Ascending aorta (tissue), 2 donors: ENCODE measurements at regions not wholly inside any gene's neighbourhood (a gene's known extent, or its start where the extent isn't known, plus 50 kb on each side); places are given as distances from the start of the nearest gene placed in this dataset.

Source experiments
- DNase-seq, 2 donors: peaks; one replicate each; pipeline ENCODE4 v3.0.0-alpha.2; 2019; ENCODE audit warnings: low spot score in 2 of 2
- H3K27ac ChIP-seq, 2 donors: fragments of 200-600 bp; sonication (generic); one replicate each; pipeline ENCODE4 v1.5.1; 2016 to 2017; ENCODE audit warnings: mild to moderate bottlenecking in 1 of 2
- H3K27me3 ChIP-seq: fragments of 200-600 bp; sonication (generic); one replicate; pipeline ENCODE4 v1.5.1; 2017
- H3K36me3 ChIP-seq, 2 donors: fragments of 200-600 bp; sonication (generic); one replicate each; pipeline ENCODE4 v1.5.1; 2016
- H3K4me1 ChIP-seq, 2 donors: fragments of 200-600 bp; sonication (generic); one replicate each; pipeline ENCODE4 v1.5.1; 2016 to 2017; ENCODE audit warnings: mild to moderate bottlenecking in 1 of 2
- H3K4me3 ChIP-seq, 2 donors: fragments of 200-600 bp; sonication (generic); one replicate each; pipeline ENCODE4 v1.5.1; 2016 to 2017; ENCODE audit warnings: mild to moderate bottlenecking in 1 of 2
- H3K9me3 ChIP-seq, 2 donors: fragments of 200-600 bp; sonication (generic); one replicate each; pipeline ENCODE4 v1.5.1; 2016
- CTCF ChIP-seq, 3 experiments: fragments of 200-600 bp in 2 of 3; fragments of 450-650 bp in 1 of 3; sonication (generic) in 2 of 3; IDR thresholded peaks; one replicate each; pipeline ENCODE4 v1.5.1; 2016 to 2019; ENCODE audit warnings: antibody characterized with exemption in 3 of 3, mild to moderate bottlenecking in 1 of 3, moderate library complexity in 1 of 3
- intact Hi-C: fragments of 100-400 bp; cut with DNase I; formaldehyde crosslinking; loops from one replicate; pipeline ENCODE4 v1.15.1; 2023

GRCh38 chr17:34095106-34095505 lies 160.0 kb upstream of the CCL2 start:
- DNase-seq: no peak
- Histone ChIP-seq H3K27me3 (no peaks in the 10 kb centered on the region), H3K4me3 (no peak overlapping the region), H3K4me1 (no peaks in the 10 kb centered on the region), H3K9me3 (no peaks in the 10 kb centered on the region), H3K36me3 (no peaks in the 10 kb centered on the region), H3K27ac (no peak overlapping the region)
- intact Hi-C loops: no loop called here
- TF ChIP-seq CTCF (IDR thresholded peaks at IDR 0.05): no peak

- intact Hi-C loops: no loop called here
- DNase-seq: no peak
- H3K9me3 ChIP-seq: no peaks in the 10 kb centered on the region
- TF ChIP-seq CTCF (IDR thresholded peaks at IDR 0.05): no peak
- no peak overlapping the region for H3K4me3 ChIP-seq
- H3K27ac ChIP-seq: no peak overlapping the region
- H3K4me1 ChIP-seq: no peaks in the 10 kb centered on the region
- H3K27me3 ChIP-seq: no peaks in the 10 kb centered on the region
- H3K36me3 ChIP-seq: no peaks in the 10 kb centered on the region
Observed at GRCh38 chr17:34098699-34099098, 156.4 kb upstream of the CCL2 start.

- Histone ChIP-seq H3K9me3 (no peaks in the 10 kb centered on the region), H3K36me3 (no peaks in the 10 kb centered on the region), H3K4me1 (no peaks in the 10 kb centered on the region), H3K27me3 (no peaks in the 10 kb centered on the region), H3K4me3 (no peak overlapping the region), H3K27ac (no peak overlapping the region)
- TF ChIP-seq CTCF (IDR thresholded peaks at IDR 0.05): no peak
- no peak for DNase-seq
- intact Hi-C loops: no loop called here
Observed at GRCh38 chr17:34099859-34100515, 155.1 kb upstream of the CCL2 start.

GRCh38 chr17:34107019-34107418 lies 148.1 kb upstream of the CCL2 start:
- intact Hi-C loops: no loop called here
- Histone ChIP-seq H3K4me1 (no peaks in the 10 kb centered on the region), H3K27ac (no peak overlapping the region), H3K4me3 (no peak overlapping the region), H3K27me3 (no peaks in the 10 kb centered on the region), H3K9me3 (no peaks in the 10 kb centered on the region), H3K36me3 (no peaks in the 10 kb centered on the region)
- no peak for TF ChIP-seq CTCF (IDR thresholded peaks at IDR 0.05)
- DNase-seq: no peak

- no peaks in the 10 kb centered on the region for H3K27me3 ChIP-seq
- no peak for DNase-seq
- no peaks in the 10 kb centered on the region for H3K9me3 ChIP-seq
- no peaks in the 10 kb centered on the region for H3K36me3 ChIP-seq
- H3K4me3 ChIP-seq: no peak overlapping the region
- no peak for TF ChIP-seq CTCF (IDR thresholded peaks at IDR 0.05)
- H3K27ac ChIP-seq: no peak overlapping the region
- intact Hi-C loops: no loop called here
- no peaks in the 10 kb centered on the region for H3K4me1 ChIP-seq
Observed at GRCh38 chr17:34110315-34110714, 144.8 kb upstream of the CCL2 start.

GRCh38 chr17:34113089-34113488 lies 142.0 kb upstream of the CCL2 start:
- Histone ChIP-seq H3K27ac (no peak overlapping the region), H3K36me3 (no peaks in the 10 kb centered on the region), H3K27me3 (no peaks in the 10 kb centered on the region), H3K4me3 (no peak overlapping the region), H3K4me1 (no peaks in the 10 kb centered on the region), H3K9me3 (no peaks in the 10 kb centered on the region)
- intact Hi-C loops: no loop called here
- TF ChIP-seq CTCF (IDR thresholded peaks at IDR 0.05): no peak
- DNase-seq: no peak
